Esophagus muscularis mucosa (tissue), 4 donors: ENCODE measurements at regions not wholly inside any gene's neighbourhood (a gene's known extent, or its start where the extent isn't known, plus 50 kb on each side); places are given as distances from the start of the nearest gene placed in this dataset.

ENCODE experiments used
- DNase-seq: peaks from one replicate; pipeline ENCODE4 v3.0.0-alpha.2; 2017; ENCODE audit errors: extremely low spot score
- H3K27ac ChIP-seq, 4 donors: fragments of 200-600 bp; sonication (generic); replicated peaks in 1 of 4; 1 replicate in 3 of 4; 2 replicates in 1 of 4; pipeline ENCODE4 v1.5.1; 2016 to 2019; ENCODE audit warnings: mild to moderate bottlenecking in 1 of 4
- H3K27me3 ChIP-seq, 4 donors: fragments of 200-600 bp; sonication (generic); one replicate each; pipeline versions ENCODE4 v1.5.1 to v1.6.0; 2016 to 2019
- H3K36me3 ChIP-seq, 4 donors: fragments of 200-600 bp; sonication (generic); one replicate each; pipeline ENCODE4 v1.5.1; 2016 to 2019
- H3K4me1 ChIP-seq, 4 donors: fragments of 200-600 bp; sonication (generic); one replicate each; pipeline ENCODE4 v1.5.1; 2016 to 2019
- H3K4me3 ChIP-seq, 4 donors: fragments of 200-600 bp; sonication (generic); 1 replicate in 2 of 4; 2 replicates in 2 of 4; pipeline ENCODE4 v1.5.1; 2016 to 2019; ENCODE audit warnings: mild to moderate bottlenecking in 4 of 4, moderate library complexity in 1 of 4
- H3K9me3 ChIP-seq, 4 donors: fragments of 200-600 bp; sonication (generic); 1 replicate in 3 of 4; 2 replicates in 1 of 4; pipeline ENCODE4 v1.5.1; 2016 to 2019
- EP300 ChIP-seq: sonication (generic); formaldehyde crosslinking; IDR thresholded peaks from one replicate; pipeline ENCODE4 v1.6.1; 2017; ENCODE audit warnings: antibody characterized with exemption
- POLR2A ChIP-seq: fragments of 450-650 bp; IDR thresholded peaks from one replicate; pipeline ENCODE4 v1.6.1; 2017; ENCODE audit warnings: antibody characterized with exemption, moderate library complexity, mild to moderate bottlenecking, low read depth
- POLR2AphosphoS5 ChIP-seq, 2 donors: sonication (generic); formaldehyde crosslinking; IDR thresholded peaks; one replicate each; pipeline ENCODE4 v1.6.1; 2017; ENCODE audit warnings: antibody characterized with exemption in 2 of 2
- WGBS: methylation state at CpG from one replicate; pipeline ENCODE4 v1.1.5; 2018; 5-methylcytosine and 5-hydroxymethylcytosine counted together
- intact Hi-C: fragments of 100-400 bp; cut with DNase I; formaldehyde crosslinking; loops from one replicate; pipeline ENCODE4 v1.15.1; 2023
- TF ChIP-seq, protein P1 (sequence below), 3 experiments: fragments of 200-600 bp in 2 of 3; fragments of 450-650 bp in 1 of 3; sonication (generic) in 2 of 3; IDR thresholded peaks; one replicate each; pipeline ENCODE4 v1.5.1; 2017 to 2019; ENCODE audit warnings: antibody characterized with exemption in 3 of 3, mild to moderate bottlenecking in 2 of 3, moderate library complexity in 1 of 3

DNA sequence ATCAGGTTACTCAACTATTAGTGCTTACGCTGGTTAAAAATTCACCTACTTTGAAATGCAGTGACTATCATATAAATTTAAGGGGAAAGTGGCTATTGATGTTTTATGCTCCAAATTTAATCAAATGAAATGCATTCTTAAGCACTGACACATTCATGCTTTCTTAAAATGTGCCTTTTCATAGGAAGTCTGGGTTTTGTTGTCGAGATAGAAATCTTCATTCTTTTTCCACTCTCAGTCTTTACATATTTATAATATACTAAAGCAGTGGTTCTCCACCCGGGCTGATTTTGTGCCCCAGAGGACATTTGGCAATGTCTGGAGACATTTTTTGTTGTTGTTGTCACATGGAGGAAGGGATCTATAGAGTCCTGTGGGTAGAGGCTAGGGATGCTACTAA, 167.9 kb downstream of the PAX3 start:
- WGBS, result 65% methylated on average over 3 of the region's 3 CpGs
- no peak overlapping the region for H3K4me3 ChIP-seq
- H3K4me1 ChIP-seq, result no peaks in the 10 kb centered on the region
- H3K27me3 ChIP-seq, result no peaks in the 10 kb centered on the region
- intact Hi-C loops, result no loop called here
- no peak overlapping the region for H3K27ac ChIP-seq
- no peaks in the 10 kb centered on the region for H3K9me3 ChIP-seq
- no peak for DNase-seq
- H3K36me3 ChIP-seq, result no peaks in the 10 kb centered on the region
- TF ChIP-seq, protein P1, sequence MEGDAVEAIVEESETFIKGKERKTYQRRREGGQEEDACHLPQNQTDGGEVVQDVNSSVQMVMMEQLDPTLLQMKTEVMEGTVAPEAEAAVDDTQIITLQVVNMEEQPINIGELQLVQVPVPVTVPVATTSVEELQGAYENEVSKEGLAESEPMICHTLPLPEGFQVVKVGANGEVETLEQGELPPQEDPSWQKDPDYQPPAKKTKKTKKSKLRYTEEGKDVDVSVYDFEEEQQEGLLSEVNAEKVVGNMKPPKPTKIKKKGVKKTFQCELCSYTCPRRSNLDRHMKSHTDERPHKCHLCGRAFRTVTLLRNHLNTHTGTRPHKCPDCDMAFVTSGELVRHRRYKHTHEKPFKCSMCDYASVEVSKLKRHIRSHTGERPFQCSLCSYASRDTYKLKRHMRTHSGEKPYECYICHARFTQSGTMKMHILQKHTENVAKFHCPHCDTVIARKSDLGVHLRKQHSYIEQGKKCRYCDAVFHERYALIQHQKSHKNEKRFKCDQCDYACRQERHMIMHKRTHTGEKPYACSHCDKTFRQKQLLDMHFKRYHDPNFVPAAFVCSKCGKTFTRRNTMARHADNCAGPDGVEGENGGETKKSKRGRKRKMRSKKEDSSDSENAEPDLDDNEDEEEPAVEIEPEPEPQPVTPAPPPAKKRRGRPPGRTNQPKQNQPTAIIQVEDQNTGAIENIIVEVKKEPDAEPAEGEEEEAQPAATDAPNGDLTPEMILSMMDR (IDR thresholded peaks at IDR 0.05), result no peak
- TF ChIP-seq POLR2AphosphoS5 (IDR thresholded peaks at IDR 0.05), result no peak
- no peak for TF ChIP-seq EP300
- no peak for TF ChIP-seq POLR2A

DNA sequence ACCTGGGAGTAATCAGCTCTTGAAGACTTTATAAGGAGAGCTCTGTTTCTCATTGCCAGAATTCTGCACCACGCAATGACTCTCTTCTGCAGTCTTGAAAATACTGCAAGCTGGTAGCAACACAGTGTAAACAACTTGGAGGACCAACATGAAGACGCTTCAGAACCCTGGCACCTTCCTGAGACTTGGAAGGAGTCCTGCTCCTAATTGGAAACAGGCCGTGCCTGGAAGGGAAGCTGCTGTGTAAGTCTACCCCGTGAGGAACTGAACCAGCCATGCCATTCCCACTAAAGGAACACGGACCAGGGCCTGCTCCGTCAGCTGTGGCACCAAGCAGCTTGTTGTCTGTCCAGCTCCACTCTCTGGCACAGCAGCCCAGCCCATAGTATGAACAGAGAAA, 171.1 kb downstream of the PAX3 start:
- Histone ChIP-seq H3K27ac (no peak overlapping the region), H3K27me3 (no peaks in the 10 kb centered on the region), H3K36me3 (no peaks in the 10 kb centered on the region), H3K4me1 (no peaks in the 10 kb centered on the region), H3K9me3 (no peaks in the 10 kb centered on the region), H3K4me3 (no peak overlapping the region)
- TF ChIP-seq, protein P1 (IDR thresholded peaks at IDR 0.05), result no peak
- TF ChIP-seq EP300, result no peak
- no peak for TF ChIP-seq POLR2A
- no peak for TF ChIP-seq POLR2AphosphoS5 (IDR thresholded peaks at IDR 0.05)
- intact Hi-C loops, result no loop called here
- 87% methylated on average over 6 of the region's 6 CpGs for WGBS
- DNase-seq, result no peak

DNA sequence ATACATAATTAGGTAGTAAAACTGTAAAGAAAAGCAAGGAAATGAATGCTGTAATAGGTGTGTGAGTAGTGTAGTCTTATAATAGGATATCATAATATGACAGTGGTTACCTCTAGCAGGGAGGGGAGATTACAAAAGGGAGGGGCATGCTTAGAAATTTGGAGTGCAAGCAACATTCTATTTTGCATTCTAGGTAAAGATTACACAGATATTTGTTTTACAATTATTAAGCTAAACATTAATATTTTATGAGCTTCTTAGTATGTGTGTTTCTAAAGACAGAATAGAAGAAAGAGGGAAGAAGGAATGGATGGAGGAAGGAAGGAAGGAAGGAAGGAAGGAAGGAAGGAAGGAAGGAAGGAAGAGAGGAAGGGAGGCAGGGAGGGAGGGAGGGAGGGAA, 177.9 kb downstream of the PAX3 start:
- intact Hi-C loops, result no loop called here
- Histone ChIP-seq H3K4me1 (no peaks in the 10 kb centered on the region), H3K27ac (no peak overlapping the region), H3K9me3 (no peaks in the 10 kb centered on the region), H3K4me3 (no peak overlapping the region), H3K36me3 (no peaks in the 10 kb centered on the region), H3K27me3 (no peaks in the 10 kb centered on the region)
- no peak for DNase-seq
- TF ChIP-seq EP300 (no peak), POLR2AphosphoS5 (IDR thresholded peaks at IDR 0.05) (no peak), POLR2A (no peak)
- TF ChIP-seq, protein P1 (IDR thresholded peaks at IDR 0.05), result no peak

DNA sequence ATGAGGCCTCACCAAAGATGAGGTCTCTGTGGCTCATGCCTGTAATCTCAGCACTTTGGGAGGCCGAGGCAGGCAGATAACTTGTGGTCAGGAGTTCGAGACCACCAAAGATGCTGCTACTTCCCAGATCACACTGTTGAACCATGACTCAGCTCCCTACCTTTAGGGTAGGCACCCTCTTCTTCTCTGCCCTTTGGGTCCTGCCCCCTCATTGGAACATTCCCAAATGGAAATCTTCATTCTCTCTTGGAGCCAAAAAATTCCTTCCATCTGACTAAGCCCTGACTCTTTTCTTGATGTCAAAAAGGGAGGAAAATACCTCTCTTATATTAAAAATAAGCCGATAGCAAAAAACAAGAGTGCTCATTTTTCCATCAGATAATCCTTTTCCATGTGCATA, 183.5 kb downstream of the PAX3 start:
- TF ChIP-seq EP300, result no peak
- TF ChIP-seq, protein P1 (IDR thresholded peaks at IDR 0.05), result no peak
- no peak for TF ChIP-seq POLR2A
- intact Hi-C loops, result no loop called here
- Histone ChIP-seq H3K9me3 (no peaks in the 10 kb centered on the region), H3K4me3 (no peak overlapping the region), H3K4me1 (no peaks in the 10 kb centered on the region), H3K27ac (no peak overlapping the region), H3K36me3 (no peaks in the 10 kb centered on the region), H3K27me3 (no peaks in the 10 kb centered on the region)
- DNase-seq, result no peak
- 88% methylated on average over 2 of the region's 3 CpGs for WGBS

DNA sequence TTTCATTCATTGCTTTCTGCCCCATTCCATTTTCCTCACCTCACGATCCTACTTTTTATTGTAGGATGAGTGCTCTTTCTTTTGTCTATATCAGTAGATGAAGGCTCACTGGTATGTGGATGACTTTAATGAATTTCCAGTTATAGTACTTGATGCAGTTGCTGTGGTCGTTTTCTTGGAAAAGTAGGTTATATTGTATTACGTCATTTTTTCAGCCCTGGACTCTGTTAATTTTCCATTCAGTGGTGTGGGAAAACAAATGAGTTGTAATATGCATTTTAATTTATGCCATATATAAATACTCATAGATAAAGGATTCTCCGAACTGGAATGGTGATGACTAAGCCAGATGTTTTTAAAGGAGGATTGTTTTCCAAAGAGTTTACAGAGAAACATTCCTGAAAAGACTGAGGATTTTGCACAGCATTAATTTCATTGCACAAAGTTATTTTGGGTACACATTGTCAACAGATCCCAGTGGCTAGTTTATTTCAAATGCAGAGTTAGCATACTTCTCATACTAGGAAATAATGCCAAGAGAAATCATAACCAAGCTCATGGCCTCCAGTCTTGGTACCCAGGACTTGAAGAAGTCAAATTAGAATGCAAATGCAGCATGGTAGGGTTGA, 189.7 kb downstream of the PAX3 start:
- 63% methylated on average over 4 of the region's 4 CpGs for WGBS
- no peaks in the 10 kb centered on the region for H3K4me1 ChIP-seq
- peaks cover 0 to 14% (median 0%) of the 10 kb centered on the region in 4 donors for H3K27me3 ChIP-seq
- TF ChIP-seq, protein P1 (IDR thresholded peaks at IDR 0.05), result no peak
- no peak for TF ChIP-seq EP300
- TF ChIP-seq POLR2AphosphoS5 (IDR thresholded peaks at IDR 0.05), result no peak
- TF ChIP-seq POLR2A, result no peak
- H3K27ac ChIP-seq, result no peak overlapping the region
- no peak for DNase-seq
- H3K4me3 ChIP-seq, result no peak overlapping the region
- H3K36me3 ChIP-seq, result no peaks in the 10 kb centered on the region
- no peaks in the 10 kb centered on the region for H3K9me3 ChIP-seq
- intact Hi-C loops, result no loop called here
